Testis (tissue), 2 donors: ENCODE measurements at regions not wholly inside any gene's neighbourhood (a gene's known extent, or its start where the extent isn't known, plus 50 kb on each side); places are given as distances from the start of the nearest gene placed in this dataset.

ENCODE experiments used
- CTCF ChIP-seq, 3 experiments: fragments of 450-650 bp in 2 of 3; fragments of 200-600 bp in 1 of 3; sonication (generic) in 1 of 3; IDR thresholded peaks; one replicate each; pipeline ENCODE4 v1.5.1; 2016 to 2019; ENCODE audit warnings: antibody characterized with exemption in 3 of 3, mild to moderate bottlenecking in 2 of 3, moderate library complexity in 1 of 3
- POLR2A ChIP-seq: fragments of 450-650 bp; IDR thresholded peaks from one replicate; pipeline ENCODE4 v1.6.1; 2017; ENCODE audit warnings: antibody characterized with exemption, mild to moderate bottlenecking, moderate library complexity

- TF ChIP-seq POLR2A, result no peak
- no peak for TF ChIP-seq CTCF (IDR thresholded peaks at IDR 0.05)
Measured at GRCh38 chr22:49418341-49418894, 409.3 kb downstream of the BRD1 start.
